SK-N-SH (cell line): ENCODE measurements at regions not wholly inside any gene's neighbourhood (a gene's known extent, or its start where the extent isn't known, plus 50 kb on each side); places are given as distances from the start of the nearest gene placed in this dataset.

Experiments
- EZH2phosphoT487 ChIP-seq: fragments of 200-600 bp; sonication (generic); IDR thresholded peaks from 2 replicates; pipeline ENCODE4 v1.6.1; 2017; ENCODE audit warnings: low read depth, mixed run types, mild to moderate bottlenecking, antibody characterized with exemption, moderate library complexity, borderline replicate concordance
- GABPA ChIP-seq: IDR thresholded peaks from 2 replicates; pipeline ENCODE4 v1.4.0; 2012; ENCODE audit warnings: low read depth, mild to moderate bottlenecking
- NFIC ChIP-seq: IDR thresholded peaks from 2 replicates; pipeline ENCODE4 v1.4.0; 2012; ENCODE audit warnings: borderline replicate concordance
- RCOR1 ChIP-seq: fragments of 150-350 bp; IDR thresholded peaks from 2 replicates; pipeline ENCODE4 v1.6.1; 2017; ENCODE audit warnings: antibody characterized with exemption, low read length
- RFX5 ChIP-seq: IDR thresholded peaks from 2 replicates; pipeline ENCODE4 v1.6.1; 2012; ENCODE audit warnings: mild to moderate bottlenecking, improper control_type of control experiment, low read length
- SIN3A ChIP-seq: IDR thresholded peaks from 2 replicates; pipeline ENCODE4 v1.6.1; 2012; ENCODE audit warnings: low read depth, mild to moderate bottlenecking, low read length, moderate library complexity, borderline replicate concordance
- TF ChIP-seq, protein P1 (sequence below): IDR thresholded peaks from 2 replicates; pipeline ENCODE4 v1.4.0; 2012; ENCODE audit warnings: low read depth
- TF ChIP-seq, protein P2 (sequence below): fragments of 200-600 bp; sonication (generic); IDR thresholded peaks from 2 replicates; pipeline ENCODE4 v1.6.1; 2017; ENCODE audit warnings: antibody characterized with exemption, mild to moderate bottlenecking, moderate library complexity

DNA sequence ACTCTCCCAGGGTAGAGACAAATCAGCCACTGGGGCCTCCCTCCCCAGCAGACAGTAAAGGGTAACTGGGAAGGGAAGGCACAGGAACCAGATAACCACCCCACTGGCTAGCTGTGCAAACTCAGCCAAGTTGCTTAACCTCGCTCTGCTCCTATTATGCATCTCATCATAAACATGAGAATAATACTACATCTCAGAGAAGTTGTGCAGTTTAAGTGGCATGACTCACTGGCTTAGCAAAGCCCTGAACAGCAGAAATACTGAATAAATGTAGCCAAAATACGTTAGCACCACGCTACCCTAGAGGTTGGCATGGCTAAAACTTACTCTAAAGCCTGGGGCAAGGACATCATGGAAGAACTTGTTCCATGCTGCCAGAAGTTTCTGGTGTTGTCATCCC, 128.1 kb upstream of the ANK3 start:
- TF ChIP-seq, protein P1, sequence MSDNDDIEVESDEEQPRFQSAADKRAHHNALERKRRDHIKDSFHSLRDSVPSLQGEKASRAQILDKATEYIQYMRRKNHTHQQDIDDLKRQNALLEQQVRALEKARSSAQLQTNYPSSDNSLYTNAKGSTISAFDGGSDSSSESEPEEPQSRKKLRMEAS = no peak
- TF ChIP-seq, protein P2, sequence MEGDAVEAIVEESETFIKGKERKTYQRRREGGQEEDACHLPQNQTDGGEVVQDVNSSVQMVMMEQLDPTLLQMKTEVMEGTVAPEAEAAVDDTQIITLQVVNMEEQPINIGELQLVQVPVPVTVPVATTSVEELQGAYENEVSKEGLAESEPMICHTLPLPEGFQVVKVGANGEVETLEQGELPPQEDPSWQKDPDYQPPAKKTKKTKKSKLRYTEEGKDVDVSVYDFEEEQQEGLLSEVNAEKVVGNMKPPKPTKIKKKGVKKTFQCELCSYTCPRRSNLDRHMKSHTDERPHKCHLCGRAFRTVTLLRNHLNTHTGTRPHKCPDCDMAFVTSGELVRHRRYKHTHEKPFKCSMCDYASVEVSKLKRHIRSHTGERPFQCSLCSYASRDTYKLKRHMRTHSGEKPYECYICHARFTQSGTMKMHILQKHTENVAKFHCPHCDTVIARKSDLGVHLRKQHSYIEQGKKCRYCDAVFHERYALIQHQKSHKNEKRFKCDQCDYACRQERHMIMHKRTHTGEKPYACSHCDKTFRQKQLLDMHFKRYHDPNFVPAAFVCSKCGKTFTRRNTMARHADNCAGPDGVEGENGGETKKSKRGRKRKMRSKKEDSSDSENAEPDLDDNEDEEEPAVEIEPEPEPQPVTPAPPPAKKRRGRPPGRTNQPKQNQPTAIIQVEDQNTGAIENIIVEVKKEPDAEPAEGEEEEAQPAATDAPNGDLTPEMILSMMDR = no peak
- no peak for TF ChIP-seq EZH2phosphoT487
- TF ChIP-seq SIN3A = no peak
- no peak for TF ChIP-seq GABPA
- TF ChIP-seq RFX5 = no peak
- no peak for TF ChIP-seq RCOR1
- TF ChIP-seq NFIC = no peak
